Esophagus muscularis mucosa (tissue), 4 donors: ENCODE measurements at regions not wholly inside any gene's neighbourhood (a gene's known extent, or its start where the extent isn't known, plus 50 kb on each side); places are given as distances from the start of the nearest gene placed in this dataset.

Source experiments
- DNase-seq: peaks from one replicate; pipeline ENCODE4 v3.0.0-alpha.2; 2017; ENCODE audit errors: extremely low spot score
- H3K27ac ChIP-seq, 4 donors: fragments of 200-600 bp; sonication (generic); replicated peaks in 1 of 4; 1 replicate in 3 of 4; 2 replicates in 1 of 4; pipeline ENCODE4 v1.5.1; 2016 to 2019; ENCODE audit warnings: mild to moderate bottlenecking in 1 of 4
- H3K27me3 ChIP-seq, 4 donors: fragments of 200-600 bp; sonication (generic); one replicate each; pipeline versions ENCODE4 v1.5.1 to v1.6.0; 2016 to 2019
- H3K36me3 ChIP-seq, 4 donors: fragments of 200-600 bp; sonication (generic); one replicate each; pipeline ENCODE4 v1.5.1; 2016 to 2019
- H3K4me1 ChIP-seq, 4 donors: fragments of 200-600 bp; sonication (generic); one replicate each; pipeline ENCODE4 v1.5.1; 2016 to 2019
- H3K4me3 ChIP-seq, 4 donors: fragments of 200-600 bp; sonication (generic); 1 replicate in 2 of 4; 2 replicates in 2 of 4; pipeline ENCODE4 v1.5.1; 2016 to 2019; ENCODE audit warnings: mild to moderate bottlenecking in 4 of 4, moderate library complexity in 1 of 4
- H3K9me3 ChIP-seq, 4 donors: fragments of 200-600 bp; sonication (generic); 1 replicate in 3 of 4; 2 replicates in 1 of 4; pipeline ENCODE4 v1.5.1; 2016 to 2019
- EP300 ChIP-seq: sonication (generic); formaldehyde crosslinking; IDR thresholded peaks from one replicate; pipeline ENCODE4 v1.6.1; 2017; ENCODE audit warnings: antibody characterized with exemption
- POLR2A ChIP-seq: fragments of 450-650 bp; IDR thresholded peaks from one replicate; pipeline ENCODE4 v1.6.1; 2017; ENCODE audit warnings: antibody characterized with exemption, moderate library complexity, mild to moderate bottlenecking, low read depth
- POLR2AphosphoS5 ChIP-seq, 2 donors: sonication (generic); formaldehyde crosslinking; IDR thresholded peaks; one replicate each; pipeline ENCODE4 v1.6.1; 2017; ENCODE audit warnings: antibody characterized with exemption in 2 of 2
- WGBS: methylation state at CpG from one replicate; pipeline ENCODE4 v1.1.5; 2018; 5-methylcytosine and 5-hydroxymethylcytosine counted together
- intact Hi-C: fragments of 100-400 bp; cut with DNase I; formaldehyde crosslinking; loops from one replicate; pipeline ENCODE4 v1.15.1; 2023
- TF ChIP-seq, protein P1 (sequence below), 3 experiments: fragments of 200-600 bp in 2 of 3; fragments of 450-650 bp in 1 of 3; sonication (generic) in 2 of 3; IDR thresholded peaks; one replicate each; pipeline ENCODE4 v1.5.1; 2017 to 2019; ENCODE audit warnings: antibody characterized with exemption in 3 of 3, mild to moderate bottlenecking in 2 of 3, moderate library complexity in 1 of 3

DNA sequence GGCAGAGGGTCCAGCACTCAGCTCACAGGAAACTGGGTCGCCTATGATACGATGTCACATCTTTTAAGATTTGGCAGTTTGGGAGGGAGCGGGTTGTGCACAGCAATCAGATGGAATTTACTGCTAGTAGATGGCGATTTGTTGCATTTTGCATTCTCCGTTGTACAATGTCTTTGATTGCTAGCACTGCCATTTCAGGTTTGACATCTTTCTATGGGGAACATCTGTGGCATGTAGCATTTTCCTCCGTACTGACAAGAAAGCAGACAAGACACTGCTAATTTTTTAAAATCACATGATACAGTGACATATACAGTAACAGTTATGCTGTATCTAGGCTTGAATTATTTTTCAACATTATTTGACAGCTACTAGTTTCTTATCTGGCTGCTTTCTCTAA lies 119.7 kb upstream of the PCSK2 start:
- Histone ChIP-seq H3K27ac (no peak overlapping the region), H3K36me3 (no peaks in the 10 kb centered on the region), H3K4me1 (no peaks in the 10 kb centered on the region), H3K27me3 (no peaks in the 10 kb centered on the region), H3K9me3 (no peaks in the 10 kb centered on the region), H3K4me3 (no peak overlapping the region)
- intact Hi-C loops, result no loop called here
- no peak for DNase-seq
- TF ChIP-seq POLR2A (no peak), EP300 (no peak), POLR2AphosphoS5 (IDR thresholded peaks at IDR 0.05) (no peak)
- TF ChIP-seq, protein P1, sequence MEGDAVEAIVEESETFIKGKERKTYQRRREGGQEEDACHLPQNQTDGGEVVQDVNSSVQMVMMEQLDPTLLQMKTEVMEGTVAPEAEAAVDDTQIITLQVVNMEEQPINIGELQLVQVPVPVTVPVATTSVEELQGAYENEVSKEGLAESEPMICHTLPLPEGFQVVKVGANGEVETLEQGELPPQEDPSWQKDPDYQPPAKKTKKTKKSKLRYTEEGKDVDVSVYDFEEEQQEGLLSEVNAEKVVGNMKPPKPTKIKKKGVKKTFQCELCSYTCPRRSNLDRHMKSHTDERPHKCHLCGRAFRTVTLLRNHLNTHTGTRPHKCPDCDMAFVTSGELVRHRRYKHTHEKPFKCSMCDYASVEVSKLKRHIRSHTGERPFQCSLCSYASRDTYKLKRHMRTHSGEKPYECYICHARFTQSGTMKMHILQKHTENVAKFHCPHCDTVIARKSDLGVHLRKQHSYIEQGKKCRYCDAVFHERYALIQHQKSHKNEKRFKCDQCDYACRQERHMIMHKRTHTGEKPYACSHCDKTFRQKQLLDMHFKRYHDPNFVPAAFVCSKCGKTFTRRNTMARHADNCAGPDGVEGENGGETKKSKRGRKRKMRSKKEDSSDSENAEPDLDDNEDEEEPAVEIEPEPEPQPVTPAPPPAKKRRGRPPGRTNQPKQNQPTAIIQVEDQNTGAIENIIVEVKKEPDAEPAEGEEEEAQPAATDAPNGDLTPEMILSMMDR (IDR thresholded peaks at IDR 0.05), result no peak
- 89% methylated on average over 6 of the region's 6 CpGs for WGBS

DNA sequence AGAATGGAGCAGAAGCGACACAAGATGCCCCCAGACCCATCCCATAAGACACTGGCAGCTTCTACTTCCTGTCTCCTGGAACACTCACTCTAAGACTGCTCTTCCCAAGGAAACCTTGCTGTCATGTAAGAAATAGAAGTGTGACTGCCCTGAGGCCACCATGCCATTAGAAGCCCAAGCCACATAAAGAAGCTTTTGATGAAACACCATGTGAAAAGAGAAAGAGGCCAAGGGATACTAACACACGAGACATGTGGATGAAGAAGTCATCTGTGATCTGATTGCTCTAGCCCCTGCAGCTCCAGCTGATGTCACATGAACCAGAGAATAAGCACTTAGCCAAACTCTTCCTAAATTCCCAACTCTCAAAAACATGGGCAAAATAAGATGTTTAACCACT lies 117.9 kb upstream of the PCSK2 start:
- no peak overlapping the region for H3K27ac ChIP-seq

DNA sequence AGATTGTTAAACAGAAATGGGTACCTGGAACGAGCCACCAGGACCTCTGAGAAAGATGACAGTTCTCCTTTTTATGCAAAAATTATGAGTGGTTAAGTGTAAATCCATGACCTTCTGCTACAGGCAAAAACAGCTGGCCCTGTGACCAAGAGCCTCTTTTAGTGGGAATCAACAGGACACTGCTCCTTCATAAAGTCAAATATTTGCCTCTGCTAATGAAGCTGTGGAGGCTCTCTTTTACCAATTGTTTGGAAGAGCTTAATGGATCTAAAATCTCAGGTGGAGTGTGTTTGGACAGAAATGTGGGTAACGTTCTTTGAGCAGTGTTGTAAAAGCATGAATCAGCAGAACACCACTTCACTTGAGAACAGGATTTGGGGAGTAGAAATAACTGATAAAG lies 117.5 kb upstream of the PCSK2 start:
- peak; percentile 75 for DNase-seq
- H3K36me3 ChIP-seq, result no peaks in the 10 kb centered on the region
- intact Hi-C loops, result no loop called here
- H3K27ac ChIP-seq, result no peak overlapping the region
- H3K9me3 ChIP-seq, result no peaks in the 10 kb centered on the region
- H3K4me1 ChIP-seq, result no peaks in the 10 kb centered on the region
- WGBS, result 64% methylated on average over 2 of the region's 2 CpGs
- H3K27me3 ChIP-seq, result no peaks in the 10 kb centered on the region
- no peak overlapping the region for H3K4me3 ChIP-seq
- TF ChIP-seq EP300 (no peak), POLR2A (no peak), POLR2AphosphoS5 (IDR thresholded peaks at IDR 0.05) (no peak)
- TF ChIP-seq, protein P1 (IDR thresholded peaks at IDR 0.05), result no peak

More for the DNA sequence above, 117.9 kb upstream of the PCSK2 start:
- no peaks in the 10 kb centered on the region for H3K27me3 ChIP-seq
- H3K4me3 ChIP-seq, result no peak overlapping the region
- intact Hi-C loops, result no loop called here
- TF ChIP-seq EP300, result no peak
- no peak for TF ChIP-seq POLR2AphosphoS5 (IDR thresholded peaks at IDR 0.05)
- TF ChIP-seq, protein P1 (IDR thresholded peaks at IDR 0.05), result no peak
- no peak for TF ChIP-seq POLR2A
- H3K4me1 ChIP-seq, result no peaks in the 10 kb centered on the region
- WGBS, result 57% methylated on average over 1 of the region's 2 CpGs
- peak; percentile 64 for DNase-seq
- no peaks in the 10 kb centered on the region for H3K36me3 ChIP-seq
- no peaks in the 10 kb centered on the region for H3K9me3 ChIP-seq

DNA sequence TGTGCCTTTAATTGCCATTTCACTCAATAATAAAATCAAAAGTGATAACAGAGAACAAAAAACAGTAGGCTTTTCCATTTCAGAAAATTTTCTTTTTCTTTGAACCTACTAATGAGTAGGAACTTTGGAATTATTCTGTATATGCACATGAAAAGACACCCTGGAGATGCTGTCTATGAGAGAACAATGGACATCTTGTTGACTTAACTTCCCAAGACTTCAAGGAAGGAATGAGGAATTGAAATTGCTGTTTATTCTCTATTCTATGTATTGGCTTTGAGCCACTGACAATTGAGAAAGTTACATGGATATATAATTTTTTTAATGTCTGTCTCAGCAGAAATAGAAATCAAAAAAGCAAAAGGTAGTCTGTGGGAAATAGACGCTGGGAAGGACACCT lies 98.6 kb upstream of the PCSK2 start:
- Histone ChIP-seq H3K27ac (no peak overlapping the region), H3K9me3 (no peaks in the 10 kb centered on the region), H3K4me1 (no peaks in the 10 kb centered on the region), H3K36me3 (no peaks in the 10 kb centered on the region), H3K27me3 (no peaks in the 10 kb centered on the region), H3K4me3 (no peak overlapping the region)
- WGBS, result 89% methylated on average over 1 of the region's 1 CpG
- no peak for DNase-seq
- TF ChIP-seq EP300, result no peak
- no peak for TF ChIP-seq POLR2A
- TF ChIP-seq, protein P1 (IDR thresholded peaks at IDR 0.05), result no peak
- TF ChIP-seq POLR2AphosphoS5 (IDR thresholded peaks at IDR 0.05), result no peak
- intact Hi-C loops, result no loop called here

DNA sequence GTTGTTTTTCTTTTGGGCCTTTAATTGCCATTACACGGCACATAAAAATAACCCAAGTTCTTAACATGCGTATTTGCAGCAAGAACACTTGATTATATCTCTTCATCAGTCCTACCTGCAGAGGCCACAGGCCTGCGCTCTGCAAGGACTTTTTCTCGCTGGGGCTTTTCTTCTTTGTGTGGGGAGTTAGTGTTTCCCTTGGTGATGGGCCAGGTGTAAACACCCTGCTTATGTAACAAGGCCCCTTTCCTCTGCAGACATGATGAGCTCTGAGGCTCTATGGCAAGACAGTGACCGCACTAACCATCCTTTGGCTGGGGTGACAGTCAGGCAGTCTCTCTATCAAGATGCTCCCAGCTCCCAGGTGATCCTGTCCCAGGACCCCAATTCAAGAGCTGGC lies 97.8 kb upstream of the PCSK2 start:
- no peak for DNase-seq

More for the DNA sequence above, 97.8 kb upstream of the PCSK2 start:
- Histone ChIP-seq H3K36me3 (no peaks in the 10 kb centered on the region), H3K9me3 (no peaks in the 10 kb centered on the region), H3K27ac (no peak overlapping the region), H3K27me3 (no peaks in the 10 kb centered on the region), H3K4me1 (no peaks in the 10 kb centered on the region), H3K4me3 (no peak overlapping the region)
- TF ChIP-seq EP300 (no peak), POLR2A (no peak), POLR2AphosphoS5 (IDR thresholded peaks at IDR 0.05) (no peak)
- TF ChIP-seq, protein P1 (IDR thresholded peaks at IDR 0.05), result no peak
- intact Hi-C loops, result no loop called here
- 72% methylated on average over 5 of the region's 5 CpGs for WGBS
